T-cell (primary cell): ENCODE measurements at regions not wholly inside any gene's neighbourhood (a gene's known extent, or its start where the extent isn't known, plus 50 kb on each side); places are given as distances from the start of the nearest gene placed in this dataset.

Source experiments
- ATAC-seq, 4 experiments: fragments of 200-7000 bp in 3 of 4; fragments of 150-1000 bp in 1 of 4; cut with Tn5 transposase; replicated peaks in 1 of 4; 1 replicate in 3 of 4; 2 replicates in 1 of 4; pipeline ENCODE4 v1.10.0; 2021; ENCODE audit warnings: moderate library complexity in 3 of 4, mild to moderate bottlenecking in 2 of 4, moderate number of reproducible peaks in 1 of 4
- CTCF ChIA-PET, 2 donors: fragments of 300-600 bp; sonication (Branson Sonifier 250); formaldehyde crosslinking; loops; one replicate each; lab custom pipeline; 2022; ENCODE audit warnings: antibody characterized with exemption in 2 of 2; lab: Charles Lee
- POLR2A ChIA-PET, 2 donors: fragments of 300-600 bp; sonication (Branson Sonifier 250); formaldehyde crosslinking; loops; one replicate each; lab custom pipeline; 2022; ENCODE audit warnings: antibody characterized with exemption in 2 of 2; lab: Charles Lee
- DNase-seq, 35 experiments: peaks; one replicate each; pipeline versions ENCODE4 v3.0.0 to v3.0.0-alpha.2; 2013 to 2023
- H3K27ac ChIP-seq: one replicate; pipeline ENCODE4 v1.5.1; 2013; ENCODE audit warnings: low read length
- H3K27me3 ChIP-seq, 2 experiments: replicated peaks in 1 of 2; 1 replicate in 1 of 2; 2 replicates in 1 of 2; pipeline versions ENCODE4 v1.6.1 to v1.7.0; 2013; ENCODE audit warnings: low read length in 1 of 2, mixed read lengths in 1 of 2; ENCODE audit not compliant: control insufficient read depth in 2 of 2, insufficient read depth in 2 of 2; ENCODE audit errors: extremely low read depth in 1 of 2
- H3K36me3 ChIP-seq, 2 donors: 1 replicate in 1 of 2; 2 replicates in 1 of 2; pipeline versions ENCODE4 v1.6.1 to v1.7.0; 2013; ENCODE audit warnings: low read length in 1 of 2; ENCODE audit not compliant: control insufficient read depth in 2 of 2, insufficient read depth in 1 of 2; ENCODE audit errors: extremely low read depth in 1 of 2
- H3K4me1 ChIP-seq, 2 experiments: 1 replicate in 1 of 2; 2 replicates in 1 of 2; pipeline versions ENCODE4 v1.6.1 to v1.7.0; 2013; ENCODE audit warnings: low read length in 2 of 2, mixed read lengths in 1 of 2; ENCODE audit not compliant: insufficient read depth in 2 of 2, control insufficient read depth in 1 of 2; ENCODE audit errors: extremely low read depth in 1 of 2
- H3K4me3 ChIP-seq, 2 donors: 1 replicate in 1 of 2; 2 replicates in 1 of 2; pipeline versions ENCODE4 v1.5.1 to v1.7.0; 2013; ENCODE audit warnings: mild to moderate bottlenecking in 2 of 2, low read length in 1 of 2, moderate library complexity in 1 of 2; ENCODE audit not compliant: control insufficient read depth in 1 of 2; ENCODE audit errors: extremely low read depth in 1 of 2
- H3K9me3 ChIP-seq: 2 replicates; pipeline ENCODE4 v1.7.0; 2013
- H3K27ac Mint-ChIP-seq, 2 donors: one replicate each; pipeline ENCODE4 v1.8.0; 2020 to 2021; ENCODE audit warnings: mild to moderate bottlenecking in 2 of 2, mixed read lengths in 2 of 2
- H3K27me3 Mint-ChIP-seq, 2 donors: one replicate each; pipeline ENCODE4 v1.8.0; 2021 to 2022; ENCODE audit warnings: mixed read lengths in 2 of 2
- H3K36me3 Mint-ChIP-seq: one replicate; pipeline ENCODE4 v1.8.0; 2021; ENCODE audit warnings: mixed read lengths
- H3K4me1 Mint-ChIP-seq, 3 donors: one replicate each; pipeline ENCODE4 v1.8.0; 2020 to 2022; ENCODE audit warnings: mixed read lengths in 3 of 3, mild to moderate bottlenecking in 1 of 3
- H3K4me3 Mint-ChIP-seq, 3 donors: one replicate each; pipeline ENCODE4 v1.8.0; 2020 to 2022; ENCODE audit warnings: mild to moderate bottlenecking in 3 of 3, mixed read lengths in 3 of 3, moderate library complexity in 3 of 3
- H3K9me3 Mint-ChIP-seq, 3 donors: one replicate each; pipeline ENCODE4 v1.8.0; 2020 to 2022; ENCODE audit warnings: mixed read lengths in 3 of 3
- WGBS: methylation state at CpG from one replicate; pipeline ENCODE4 v1.1.5; 2013; ENCODE audit warnings: missing lambda C conversion rate; ENCODE audit not compliant: insufficient coverage; 5-methylcytosine and 5-hydroxymethylcytosine counted together

- H3K4me1 ChIP-seq = no peaks in the 10 kb centered on the region
- H3K36me3 ChIP-seq = no peaks in the 10 kb centered on the region
- H3K9me3 Mint-ChIP-seq = peaks cover 0 to 7% (median 0%) of the 10 kb centered on the region in 3 donors
- no peak overlapping the region for H3K27ac Mint-ChIP-seq
- no peak overlapping the region for H3K4me3 ChIP-seq
- no peaks in the 10 kb centered on the region for H3K27me3 ChIP-seq
- CTCF ChIA-PET = no interaction called here
- no peaks in the 10 kb centered on the region for H3K4me1 Mint-ChIP-seq
- H3K9me3 ChIP-seq = no peaks in the 10 kb centered on the region
- POLR2A ChIA-PET = no interaction called here
- H3K4me3 Mint-ChIP-seq = no peak overlapping the region
- ATAC-seq (no peak), DNase-seq (no peak)
- no peak overlapping the region for H3K27ac ChIP-seq
- no peaks in the 10 kb centered on the region for H3K27me3 Mint-ChIP-seq
- H3K36me3 Mint-ChIP-seq = no peaks in the 10 kb centered on the region
Observed at GRCh38 chr17:71969500-71969899, 151.3 kb upstream of the SOX9 start.

GRCh38 chr17:71970312-71970711, 150.5 kb upstream of the SOX9 start:
- no peak for DNase-seq
- no peak overlapping the region for H3K4me3 ChIP-seq
- Mint-ChIP-seq H3K36me3 (no peaks in the 10 kb centered on the region), H3K27me3 (no peaks in the 10 kb centered on the region), H3K4me3 (no peak overlapping the region), H3K4me1 (no peaks in the 10 kb centered on the region), H3K27ac (no peak overlapping the region), H3K9me3 (peaks cover 0 to 11% (median 0%) of the 10 kb centered on the region in 3 donors)
- H3K36me3 ChIP-seq = no peaks in the 10 kb centered on the region
- H3K4me1 ChIP-seq = no peaks in the 10 kb centered on the region
- H3K27me3 ChIP-seq = no peaks in the 10 kb centered on the region
- POLR2A ChIA-PET = no interaction called here
- ATAC-seq = no peak
- no CpG with 5 or more reads among the region's 1 CpG for WGBS
- no peak overlapping the region for H3K27ac ChIP-seq
- CTCF ChIA-PET = no interaction called here
- no peaks in the 10 kb centered on the region for H3K9me3 ChIP-seq

DNA sequence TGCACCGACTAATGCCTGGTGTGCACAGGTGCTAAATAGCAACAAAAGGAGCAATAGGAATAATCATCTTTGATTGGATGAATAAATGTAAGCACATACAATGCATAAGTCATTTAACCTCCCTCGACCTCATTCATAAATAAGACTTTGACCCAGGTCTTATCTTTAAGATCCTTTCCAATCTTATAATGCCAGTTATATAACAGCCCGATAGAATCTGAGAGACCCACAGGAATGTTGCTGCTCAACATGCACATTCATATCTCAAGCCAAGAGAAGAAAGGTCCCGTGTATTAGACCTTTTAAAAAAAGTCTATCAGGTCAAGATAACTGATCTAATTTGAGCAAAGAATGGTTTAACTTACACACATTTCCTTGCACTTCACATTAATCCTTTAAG, 146.8 kb upstream of the SOX9 start:
- Histone ChIP-seq H3K27ac (no peak overlapping the region), H3K9me3 (no peaks in the 10 kb centered on the region), H3K4me3 (no peak overlapping the region), H3K27me3 (no peaks in the 10 kb centered on the region), H3K36me3 (no peaks in the 10 kb centered on the region), H3K4me1 (no peaks in the 10 kb centered on the region)
- no peak for ATAC-seq
- CTCF ChIA-PET = no interaction called here
- no peak for DNase-seq
- Mint-ChIP-seq H3K36me3 (no peaks in the 10 kb centered on the region), H3K4me1 (no peaks in the 10 kb centered on the region), H3K27ac (no peak overlapping the region), H3K9me3 (peaks cover 2 to 11% (median 4%) of the 10 kb centered on the region in 3 donors), H3K27me3 (no peaks in the 10 kb centered on the region), H3K4me3 (no peak overlapping the region)
- WGBS = 70% methylated on average over 1 of the region's 4 CpGs
- POLR2A ChIA-PET = no interaction called here

DNA sequence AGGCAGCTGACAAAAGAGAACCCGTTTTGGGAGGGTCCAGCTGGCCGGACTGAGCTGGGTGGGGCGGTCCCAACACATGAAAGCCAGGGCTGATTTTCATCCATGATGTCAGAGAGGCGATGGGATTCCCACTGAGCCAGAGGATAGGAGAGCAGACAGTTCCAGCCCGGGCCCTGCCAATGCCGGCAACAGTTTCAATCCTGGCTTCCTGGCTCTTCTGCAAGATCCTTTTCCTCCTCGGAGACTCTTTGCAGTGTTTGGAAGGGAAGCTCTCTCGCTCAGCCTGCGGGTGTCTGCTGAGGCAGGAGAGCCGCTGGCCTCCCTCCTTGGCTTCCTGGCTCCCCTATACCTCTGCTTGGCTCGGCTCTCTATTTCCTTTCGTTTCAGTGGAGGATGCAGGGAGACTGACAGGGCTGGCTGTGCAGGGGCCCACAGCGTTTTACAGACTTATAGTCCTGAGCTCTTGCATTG, 145.5 kb upstream of the SOX9 start:
- no peak overlapping the region for H3K4me3 Mint-ChIP-seq

GRCh38 chr17:71976011-71976649, 144.7 kb upstream of the SOX9 start:
- Histone ChIP-seq H3K9me3 (no peaks in the 10 kb centered on the region), H3K36me3 (no peaks in the 10 kb centered on the region), H3K4me1 (no peaks in the 10 kb centered on the region), H3K27me3 (no peaks in the 10 kb centered on the region), H3K27ac (no peak overlapping the region), H3K4me3 (no peak overlapping the region)
- no peak for ATAC-seq
- no peak for DNase-seq
- Mint-ChIP-seq H3K4me3 (no peak overlapping the region), H3K4me1 (no peaks in the 10 kb centered on the region), H3K27me3 (no peaks in the 10 kb centered on the region), H3K27ac (no peak overlapping the region), H3K9me3 (peaks cover 2 to 13% (median 6%) of the 10 kb centered on the region in 3 donors), H3K36me3 (no peaks in the 10 kb centered on the region)
- WGBS = 58% methylated on average over 7 of the region's 15 CpGs
- CTCF ChIA-PET = no interaction called here
- POLR2A ChIA-PET = no interaction called here

More for the DNA sequence above, 145.5 kb upstream of the SOX9 start:
- Mint-ChIP-seq H3K4me1 (no peaks in the 10 kb centered on the region), H3K36me3 (no peaks in the 10 kb centered on the region), H3K9me3 (peaks cover 2 to 11% (median 4%) of the 10 kb centered on the region in 3 donors), H3K27ac (no peak overlapping the region), H3K27me3 (no peaks in the 10 kb centered on the region)
- DNase-seq = no peak
- ATAC-seq = peak in 1 of 4 experiments; percentile 15
- Histone ChIP-seq H3K27me3 (no peaks in the 10 kb centered on the region), H3K4me1 (no peaks in the 10 kb centered on the region), H3K4me3 (no peak overlapping the region), H3K27ac (no peak overlapping the region), H3K36me3 (no peaks in the 10 kb centered on the region), H3K9me3 (no peaks in the 10 kb centered on the region)
- ChIA-PET POLR2A (no interaction called here), CTCF (no interaction called here)
- WGBS = 31% methylated on average over 13 of the region's 13 CpGs

GRCh38 chr17:71978435-71978834, 142.4 kb upstream of the SOX9 start:
- Mint-ChIP-seq H3K9me3 (peaks cover 2 to 12% (median 7%) of the 10 kb centered on the region in 3 donors), H3K27me3 (no peaks in the 10 kb centered on the region), H3K36me3 (no peaks in the 10 kb centered on the region), H3K4me1 (no peaks in the 10 kb centered on the region), H3K27ac (no peak overlapping the region), H3K4me3 (no peak overlapping the region)
- Histone ChIP-seq H3K27ac (no peak overlapping the region), H3K9me3 (no peaks in the 10 kb centered on the region), H3K36me3 (no peaks in the 10 kb centered on the region), H3K4me3 (no peak overlapping the region), H3K4me1 (no peaks in the 10 kb centered on the region), H3K27me3 (no peaks in the 10 kb centered on the region)
- ChIA-PET POLR2A (no interaction called here), CTCF (no interaction called here)
- 59% methylated on average over 5 of the region's 5 CpGs for WGBS
- ATAC-seq = no peak
- DNase-seq = no peak

DNA sequence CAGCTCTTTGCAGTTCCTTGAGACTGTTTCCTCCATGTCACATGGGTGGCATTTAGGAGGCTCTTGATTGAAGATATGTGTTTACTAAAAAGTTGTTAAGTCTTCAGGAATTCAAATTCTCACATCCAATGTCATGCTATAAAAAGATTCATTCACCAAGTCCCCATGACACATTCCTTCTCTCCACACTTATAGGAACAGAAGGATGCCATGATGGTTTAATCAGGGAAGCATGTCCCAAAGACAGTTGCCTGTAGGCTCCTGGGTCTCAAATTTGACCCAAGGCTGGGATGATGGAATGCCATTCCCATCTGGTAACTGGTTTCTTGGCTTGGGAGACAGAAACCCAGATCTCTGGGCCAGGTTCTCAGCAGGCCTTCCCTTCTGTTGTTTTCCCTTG, 140.6 kb upstream of the SOX9 start:
- CTCF ChIA-PET = no interaction called here
- no peaks in the 10 kb centered on the region for H3K27me3 ChIP-seq
- DNase-seq (no peak), ATAC-seq (no peak)
- H3K4me1 ChIP-seq = no peaks in the 10 kb centered on the region
- H3K4me3 Mint-ChIP-seq = no peak overlapping the region
- no peaks in the 10 kb centered on the region for H3K36me3 Mint-ChIP-seq
- H3K27ac ChIP-seq = no peak overlapping the region
- no peak overlapping the region for H3K27ac Mint-ChIP-seq
- H3K4me1 Mint-ChIP-seq = no peaks in the 10 kb centered on the region
- H3K9me3 Mint-ChIP-seq = peaks cover 2 to 8% (median 4%) of the 10 kb centered on the region in 3 donors
- H3K27me3 Mint-ChIP-seq = no peaks in the 10 kb centered on the region
- POLR2A ChIA-PET = no interaction called here
- H3K36me3 ChIP-seq = no peaks in the 10 kb centered on the region
- no peaks in the 10 kb centered on the region for H3K9me3 ChIP-seq
- H3K4me3 ChIP-seq = no peak overlapping the region
